Esophagus squamous epithelium (tissue), 4 donors: ENCODE measurements at regions not wholly inside any gene's neighbourhood (a gene's known extent, or its start where the extent isn't known, plus 50 kb on each side); places are given as distances from the start of the nearest gene placed in this dataset.

Experiments
- POLR2A ChIP-seq, 4 donors: fragments of 450-650 bp; IDR thresholded peaks; one replicate each; pipeline ENCODE4 v1.6.1; 2017; ENCODE audit warnings: antibody characterized with exemption in 4 of 4, mild to moderate bottlenecking in 4 of 4, moderate library complexity in 3 of 4
- TF ChIP-seq, protein P1 (sequence below), 6 experiments: fragments of 450-650 bp in 4 of 6; fragments of 200-600 bp in 2 of 6; sonication (generic) in 2 of 6; IDR thresholded peaks; one replicate each; pipeline ENCODE4 v1.5.1; 2016 to 2019; ENCODE audit warnings: antibody characterized with exemption in 6 of 6, mild to moderate bottlenecking in 4 of 6, moderate library complexity in 4 of 6

DNA sequence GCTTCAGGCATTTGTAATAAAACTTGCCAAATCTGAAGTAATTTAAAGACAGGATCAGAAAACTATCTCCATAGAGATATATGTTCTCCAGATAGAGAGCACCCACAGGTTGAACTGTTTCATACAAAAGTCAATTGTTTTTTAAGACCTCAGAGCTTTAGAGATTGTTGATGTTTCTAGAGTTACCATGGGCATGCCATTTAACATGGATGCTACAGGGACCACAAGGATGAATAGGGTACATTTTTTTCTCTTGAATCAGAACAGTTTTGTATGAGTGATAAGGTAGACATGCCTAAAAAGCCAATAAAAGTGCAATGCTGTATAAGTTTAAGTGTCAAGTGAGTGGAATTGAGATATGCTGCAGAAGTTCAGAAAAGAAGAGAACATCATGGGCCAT, 511.0 kb upstream of the CAMK1G start:
- TF ChIP-seq POLR2A (IDR thresholded peaks at IDR 0.05), result no peak
- TF ChIP-seq, protein P1, sequence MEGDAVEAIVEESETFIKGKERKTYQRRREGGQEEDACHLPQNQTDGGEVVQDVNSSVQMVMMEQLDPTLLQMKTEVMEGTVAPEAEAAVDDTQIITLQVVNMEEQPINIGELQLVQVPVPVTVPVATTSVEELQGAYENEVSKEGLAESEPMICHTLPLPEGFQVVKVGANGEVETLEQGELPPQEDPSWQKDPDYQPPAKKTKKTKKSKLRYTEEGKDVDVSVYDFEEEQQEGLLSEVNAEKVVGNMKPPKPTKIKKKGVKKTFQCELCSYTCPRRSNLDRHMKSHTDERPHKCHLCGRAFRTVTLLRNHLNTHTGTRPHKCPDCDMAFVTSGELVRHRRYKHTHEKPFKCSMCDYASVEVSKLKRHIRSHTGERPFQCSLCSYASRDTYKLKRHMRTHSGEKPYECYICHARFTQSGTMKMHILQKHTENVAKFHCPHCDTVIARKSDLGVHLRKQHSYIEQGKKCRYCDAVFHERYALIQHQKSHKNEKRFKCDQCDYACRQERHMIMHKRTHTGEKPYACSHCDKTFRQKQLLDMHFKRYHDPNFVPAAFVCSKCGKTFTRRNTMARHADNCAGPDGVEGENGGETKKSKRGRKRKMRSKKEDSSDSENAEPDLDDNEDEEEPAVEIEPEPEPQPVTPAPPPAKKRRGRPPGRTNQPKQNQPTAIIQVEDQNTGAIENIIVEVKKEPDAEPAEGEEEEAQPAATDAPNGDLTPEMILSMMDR (IDR thresholded peaks at IDR 0.05), result no peak
